SW480 (cell line): ENCODE measurements at regions not wholly inside any gene's neighbourhood (a gene's known extent, or its start where the extent isn't known, plus 50 kb on each side); places are given as distances from the start of the nearest gene placed in this dataset.

Experiments used
- DNase-seq: peaks from one replicate; pipeline ENCODE4 v3.0.0-alpha.2; 2016; ENCODE audit warnings: low spot score

- DNase-seq, result no peak
These were observed 51.2 kb upstream of the RNF144B start for GRCh38 chr6:18335948-18336347.

GRCh38 chr6:18334251-18334650 is 52.9 kb upstream of the RNF144B start:
- no peak for DNase-seq

GRCh38 chr6:18330548-18331081 is 56.5 kb upstream of the RNF144B start:
- DNase-seq, result no peak

- no peak for DNase-seq
These were observed 57.4 kb upstream of the RNF144B start for GRCh38 chr6:18329776-18330175.

GRCh38 chr6:18328540-18328939 is 58.6 kb upstream of the RNF144B start:
- DNase-seq, result no peak

- no peak for DNase-seq
These were observed 59.1 kb upstream of the RNF144B start for GRCh38 chr6:18328070-18328469.

- no peak for DNase-seq
These were observed 59.5 kb upstream of the RNF144B start for GRCh38 chr6:18327626-18328025.

GRCh38 chr6:18326980-18327379 is 60.2 kb upstream of the RNF144B start:
- DNase-seq, result no peak

- no peak for DNase-seq
These were observed 61.1 kb upstream of the RNF144B start for GRCh38 chr6:18326001-18326400.

- DNase-seq, result no peak
These were observed 60.3 kb upstream of the DEK start for GRCh38 chr6:18324706-18325042.

GRCh38 chr6:18323935-18324705 is 59.8 kb upstream of the DEK start:
- DNase-seq, result peak; percentile 52

GRCh38 chr6:18317850-18318249 is 53.5 kb upstream of the DEK start:
- DNase-seq, result no peak

- no peak for DNase-seq
These were observed 50.1 kb upstream of the DEK start for GRCh38 chr6:18314317-18314997.
